ENCODE measurements at regions not wholly inside any gene's neighbourhood (a gene's known extent, or its start where the extent isn't known, plus 50 kb on each side); places are given as distances from the start of the nearest gene placed in this dataset.

- in situ Hi-C loops (cut with MboI; ENCODE audit: low sequenced_read_pairs): no loop called here
Observed at GRCh38 chr19:30910485-30911240, 438.6 kb downstream of the TSHZ3 start.

GRCh38 chr19:30909216-30909615 lies 440.0 kb downstream of the TSHZ3 start:
- in situ Hi-C loops (cut with MboI; ENCODE audit: low sequenced_read_pairs): no loop called here
- Histone ChIP-seq H3K4me3 (no peak overlapping the region), H3K27me3 (ENCODE audit: low read depth) (no peaks in the 10 kb centered on the region), H3K4me1 (no peaks in the 10 kb centered on the region), H3K36me3 (replicated peaks) (no peaks in the 10 kb centered on the region), H3K9me3 (no peaks in the 10 kb centered on the region)
- no peak for DNase-seq (ENCODE audit: low spot score in 2 of 2)

More at GRCh38 chr19:30910485-30911240, 438.6 kb downstream of the TSHZ3 start:
- H3K27me3 ChIP-seq (ENCODE audit: low read depth): no peaks in the 10 kb centered on the region
- no peak for DNase-seq (ENCODE audit: low spot score in 2 of 2)
- H3K36me3 ChIP-seq (replicated peaks): no peaks in the 10 kb centered on the region
- no peaks in the 10 kb centered on the region for H3K4me1 ChIP-seq
- H3K4me3 ChIP-seq: no peak overlapping the region
- H3K9me3 ChIP-seq: no peaks in the 10 kb centered on the region

DNA sequence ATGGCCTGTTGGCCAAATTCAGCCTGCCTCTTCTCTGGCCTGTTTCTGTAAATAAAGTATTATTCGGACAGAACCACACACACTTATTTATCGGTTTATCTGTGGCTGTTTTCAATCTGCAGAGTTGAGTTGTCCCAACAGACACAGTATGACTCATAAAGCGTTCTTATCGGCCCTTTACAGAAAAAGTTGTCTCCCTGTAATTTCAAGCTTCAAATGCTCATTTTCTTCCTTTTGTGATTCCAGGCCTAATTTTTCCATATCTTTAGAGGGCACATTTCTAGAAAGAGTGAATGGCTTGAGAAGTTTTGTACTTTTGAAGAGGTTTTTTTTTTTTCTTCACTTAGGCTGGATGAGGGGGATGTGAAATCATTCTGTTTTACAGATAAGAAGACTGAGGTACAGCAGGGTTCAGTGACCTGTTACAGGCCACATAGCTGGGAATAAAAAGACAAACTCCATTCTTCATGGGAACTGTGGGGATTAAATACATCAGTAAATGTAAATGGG lies 440.9 kb downstream of the TSHZ3 start:
- Histone ChIP-seq H3K4me1 (no peaks in the 10 kb centered on the region), H3K27me3 (ENCODE audit: low read depth) (no peaks in the 10 kb centered on the region), H3K36me3 (replicated peaks) (no peaks in the 10 kb centered on the region), H3K4me3 (no peak overlapping the region), H3K9me3 (no peaks in the 10 kb centered on the region)
- DNase-seq (ENCODE audit: low spot score in 2 of 2): no peak
- in situ Hi-C loops (cut with MboI; ENCODE audit: low sequenced_read_pairs): no loop called here

- in situ Hi-C loops (cut with MboI; ENCODE audit: low sequenced_read_pairs): no loop called here
- H3K4me1 ChIP-seq: no peaks in the 10 kb centered on the region
- no peak for DNase-seq (ENCODE audit: low spot score in 2 of 2)
- H3K27me3 ChIP-seq (ENCODE audit: low read depth): no peaks in the 10 kb centered on the region
- H3K9me3 ChIP-seq: no peaks in the 10 kb centered on the region
- no peak overlapping the region for H3K4me3 ChIP-seq
- H3K36me3 ChIP-seq (replicated peaks): no peaks in the 10 kb centered on the region
Observed at GRCh38 chr19:30906871-30907270, 442.4 kb downstream of the TSHZ3 start.

DNA sequence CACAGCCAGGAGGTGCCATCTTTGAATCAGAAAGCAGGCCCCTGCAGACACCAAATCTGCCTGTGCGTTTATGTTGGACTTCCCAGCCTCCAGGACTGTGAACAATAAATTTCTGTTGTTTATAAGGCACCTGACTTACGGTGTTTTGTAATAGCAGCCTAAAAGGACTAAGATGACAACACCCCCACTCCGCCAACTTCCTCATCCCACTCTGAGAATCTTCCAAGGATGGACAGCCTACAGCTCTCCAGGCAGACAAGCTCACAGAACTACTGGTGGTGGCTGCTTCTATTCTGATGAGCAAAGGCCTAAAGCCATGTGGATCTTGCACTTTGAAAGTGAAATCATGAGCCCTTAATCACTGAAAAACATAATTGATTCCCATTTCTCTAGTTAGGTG lies 449.2 kb downstream of the TSHZ3 start:
- no peaks in the 10 kb centered on the region for H3K4me1 ChIP-seq
- no peaks in the 10 kb centered on the region for H3K9me3 ChIP-seq
- H3K36me3 ChIP-seq (replicated peaks): no peaks in the 10 kb centered on the region
- in situ Hi-C loops (cut with MboI; ENCODE audit: low sequenced_read_pairs): no loop called here
- no peak overlapping the region for H3K4me3 ChIP-seq
- DNase-seq (ENCODE audit: low spot score in 2 of 2): no peak
- H3K27me3 ChIP-seq (ENCODE audit: low read depth): no peaks in the 10 kb centered on the region

DNA sequence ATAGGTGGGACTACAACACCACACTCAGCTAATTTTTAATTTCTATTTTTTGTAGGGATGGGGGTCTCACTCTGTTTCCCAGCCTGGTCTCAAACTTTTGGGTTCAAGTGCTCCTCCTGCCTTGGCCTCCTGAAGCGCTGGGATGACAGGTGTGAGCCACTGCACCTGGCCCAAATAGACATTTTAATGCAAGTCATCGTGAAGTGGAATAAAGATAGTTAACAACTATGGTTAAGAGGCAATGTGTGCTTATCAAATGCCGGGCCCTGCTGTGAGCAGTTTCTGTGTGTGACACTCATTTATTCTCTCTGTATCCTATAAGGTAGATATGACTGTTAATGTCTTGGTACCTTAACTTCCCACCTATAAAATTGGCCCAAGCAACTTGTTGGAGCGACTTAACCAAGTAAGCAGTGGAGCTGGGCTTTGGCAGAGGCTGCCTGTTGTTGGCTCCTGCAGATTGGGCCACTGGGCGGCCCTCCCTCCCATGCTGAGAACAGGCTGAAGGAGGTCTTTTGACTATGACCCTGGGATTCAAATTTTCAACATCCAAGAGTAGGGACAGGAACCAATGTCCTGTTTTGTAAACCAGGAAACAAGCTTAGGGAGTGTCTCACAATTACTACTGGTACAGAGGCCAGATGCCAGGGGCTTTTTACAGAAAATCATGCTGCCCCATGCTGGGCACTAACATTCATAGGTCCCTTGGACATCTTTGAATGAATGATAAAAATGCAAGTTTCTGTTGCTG lies 450.7 kb downstream of the TSHZ3 start:
- no peak for DNase-seq (ENCODE audit: low spot score in 2 of 2)
- H3K4me1 ChIP-seq: no peaks in the 10 kb centered on the region
- no peak overlapping the region for H3K4me3 ChIP-seq
- H3K9me3 ChIP-seq: no peaks in the 10 kb centered on the region
- no peaks in the 10 kb centered on the region for H3K36me3 ChIP-seq (replicated peaks)
- H3K27me3 ChIP-seq (ENCODE audit: low read depth): no peaks in the 10 kb centered on the region
- in situ Hi-C loops (cut with MboI; ENCODE audit: low sequenced_read_pairs): no loop called here

- in situ Hi-C loops (cut with MboI; ENCODE audit: low sequenced_read_pairs): no loop called here
Observed at GRCh38 chr19:30897553-30897952, 451.7 kb downstream of the TSHZ3 start.

GRCh38 chr19:30897034-30897433 lies 452.2 kb downstream of the TSHZ3 start:
- no peaks in the 10 kb centered on the region for H3K36me3 ChIP-seq (replicated peaks)
- no peak for DNase-seq (ENCODE audit: low spot score in 2 of 2)
- no peak overlapping the region for H3K4me3 ChIP-seq
- in situ Hi-C loops (cut with MboI; ENCODE audit: low sequenced_read_pairs): no loop called here
- peaks cover 5% of the 10 kb centered on the region; the same call in 1 of the 2 replicates for H3K27me3 ChIP-seq (ENCODE audit: low read depth)
- no peaks in the 10 kb centered on the region for H3K4me1 ChIP-seq
- no peaks in the 10 kb centered on the region for H3K9me3 ChIP-seq

More at GRCh38 chr19:30897553-30897952, 451.7 kb downstream of the TSHZ3 start:
- Histone ChIP-seq H3K4me1 (no peaks in the 10 kb centered on the region), H3K27me3 (ENCODE audit: low read depth) (peaks cover 1% of the 10 kb centered on the region; the same call in 1 of the 2 replicates), H3K4me3 (no peak overlapping the region), H3K9me3 (no peaks in the 10 kb centered on the region), H3K36me3 (replicated peaks) (no peaks in the 10 kb centered on the region)
- no peak for DNase-seq (ENCODE audit: low spot score in 2 of 2)

GRCh38 chr19:30896554-30896953 lies 452.7 kb downstream of the TSHZ3 start:
- no peaks in the 10 kb centered on the region for H3K9me3 ChIP-seq
- no peak for DNase-seq (ENCODE audit: low spot score in 2 of 2)
- H3K4me3 ChIP-seq: no peak overlapping the region
- in situ Hi-C loops (cut with MboI; ENCODE audit: low sequenced_read_pairs): no loop called here
- peaks cover 5% of the 10 kb centered on the region; the same call in 1 of the 2 replicates for H3K27me3 ChIP-seq (ENCODE audit: low read depth)
- no peaks in the 10 kb centered on the region for H3K36me3 ChIP-seq (replicated peaks)
- no peaks in the 10 kb centered on the region for H3K4me1 ChIP-seq

- H3K4me3 ChIP-seq: no peak overlapping the region
- H3K27me3 ChIP-seq (ENCODE audit: low read depth): peaks cover 5% of the 10 kb centered on the region
- in situ Hi-C loops (cut with MboI; ENCODE audit: low sequenced_read_pairs): no loop called here
Observed at GRCh38 chr19:30895946-30896345, 453.3 kb downstream of the TSHZ3 start.

DNA sequence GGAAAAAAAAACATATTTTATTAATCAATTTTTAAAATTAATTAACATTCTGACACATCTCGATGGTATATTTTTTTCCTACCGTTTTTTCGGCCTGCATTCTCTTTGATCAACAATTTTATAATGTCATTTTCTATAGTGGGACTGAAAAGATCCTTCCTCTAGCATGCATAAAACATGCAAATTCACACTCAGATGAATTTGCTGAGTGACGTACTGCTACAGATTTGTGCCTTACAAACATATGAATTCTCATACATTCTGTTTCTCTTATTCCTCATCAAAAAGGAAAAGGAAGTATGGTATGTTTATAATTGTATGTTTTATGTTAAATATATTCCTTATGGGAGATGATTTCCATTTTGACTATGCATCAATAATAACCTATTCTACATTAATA lies 458.2 kb downstream of the TSHZ3 start:
- no peak for DNase-seq (ENCODE audit: low spot score in 2 of 2)
- Histone ChIP-seq H3K4me3 (no peak overlapping the region), H3K36me3 (replicated peaks) (no peaks in the 10 kb centered on the region), H3K27me3 (ENCODE audit: low read depth) (peaks cover 14% of the 10 kb centered on the region), H3K9me3 (no peaks in the 10 kb centered on the region), H3K4me1 (no peaks in the 10 kb centered on the region)
- in situ Hi-C loops (cut with MboI; ENCODE audit: low sequenced_read_pairs): no loop called here

More at GRCh38 chr19:30895946-30896345, 453.3 kb downstream of the TSHZ3 start:
- H3K36me3 ChIP-seq (replicated peaks): no peaks in the 10 kb centered on the region
- DNase-seq (ENCODE audit: low spot score in 2 of 2): no peak
- H3K9me3 ChIP-seq: no peaks in the 10 kb centered on the region
- H3K4me1 ChIP-seq: no peaks in the 10 kb centered on the region

- DNase-seq (ENCODE audit: low spot score in 2 of 2): no peak
- in situ Hi-C loops (cut with MboI; ENCODE audit: low sequenced_read_pairs): no loop called here
- H3K9me3 ChIP-seq: no peaks in the 10 kb centered on the region
Observed at GRCh38 chr19:30890033-30890432, 459.2 kb downstream of the TSHZ3 start.

GRCh38 chr19:30888937-30889336 lies 460.3 kb downstream of the TSHZ3 start:
- Histone ChIP-seq H3K36me3 (replicated peaks) (no peaks in the 10 kb centered on the region), H3K9me3 (no peaks in the 10 kb centered on the region), H3K27me3 (ENCODE audit: low read depth) (peaks cover 14% of the 10 kb centered on the region), H3K4me1 (no peaks in the 10 kb centered on the region), H3K4me3 (no peak overlapping the region)
- in situ Hi-C loops (cut with MboI; ENCODE audit: low sequenced_read_pairs): no loop called here
- DNase-seq (ENCODE audit: low spot score in 2 of 2): no peak

More at GRCh38 chr19:30890033-30890432, 459.2 kb downstream of the TSHZ3 start:
- H3K27me3 ChIP-seq (ENCODE audit: low read depth): peaks cover 14% of the 10 kb centered on the region
- no peak overlapping the region for H3K4me3 ChIP-seq
- H3K4me1 ChIP-seq: no peaks in the 10 kb centered on the region
- no peaks in the 10 kb centered on the region for H3K36me3 ChIP-seq (replicated peaks)

GRCh38 chr19:30887042-30887441 lies 462.2 kb downstream of the TSHZ3 start:
- Histone ChIP-seq H3K9me3 (no peaks in the 10 kb centered on the region), H3K4me1 (no peaks in the 10 kb centered on the region), H3K4me3 (no peak overlapping the region), H3K36me3 (replicated peaks) (no peaks in the 10 kb centered on the region), H3K27me3 (ENCODE audit: low read depth) (peaks cover 9% of the 10 kb centered on the region)
- DNase-seq (ENCODE audit: low spot score in 2 of 2): no peak
- in situ Hi-C loops (cut with MboI; ENCODE audit: low sequenced_read_pairs): no loop called here
